HG03342 (cell line): ENCODE measurements at regions not wholly inside any gene's neighbourhood (a gene's known extent, or its start where the extent isn't known, plus 50 kb on each side); places are given as distances from the start of the nearest gene placed in this dataset.

ENCODE experiments used
- ATAC-seq: cut with Tn5 transposase; IDR thresholded peaks from one replicate; pipeline ENCODE4 v1.9.1; 2021; ENCODE audit warnings: mild to moderate bottlenecking, moderate library complexity; ENCODE audit not compliant: unreplicated experiment

- ATAC-seq, result no peak
Measured at GRCh38 chr3:40642812-40643211, 118.1 kb downstream of the ZNF621 start.

DNA sequence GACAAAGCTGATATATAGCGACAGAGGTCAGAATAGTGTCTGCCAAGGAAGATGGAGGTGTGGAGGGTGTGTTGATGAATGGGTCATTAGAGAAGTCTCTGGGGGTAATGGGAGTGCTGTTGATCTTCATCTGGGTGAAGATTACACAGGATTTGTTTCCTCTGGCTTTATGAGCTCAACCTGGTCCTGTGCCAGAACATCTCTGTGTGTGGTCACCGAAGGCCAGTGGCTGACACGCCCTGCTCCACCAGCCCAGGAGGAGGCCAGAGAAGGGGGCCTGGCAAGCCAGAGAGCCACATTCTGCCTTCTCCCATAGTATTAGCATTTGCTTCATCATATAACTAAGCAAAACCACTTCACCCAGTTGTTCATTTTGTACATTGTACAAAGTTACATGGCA is 121.1 kb downstream of the ZNF621 start:
- no peak for ATAC-seq

DNA sequence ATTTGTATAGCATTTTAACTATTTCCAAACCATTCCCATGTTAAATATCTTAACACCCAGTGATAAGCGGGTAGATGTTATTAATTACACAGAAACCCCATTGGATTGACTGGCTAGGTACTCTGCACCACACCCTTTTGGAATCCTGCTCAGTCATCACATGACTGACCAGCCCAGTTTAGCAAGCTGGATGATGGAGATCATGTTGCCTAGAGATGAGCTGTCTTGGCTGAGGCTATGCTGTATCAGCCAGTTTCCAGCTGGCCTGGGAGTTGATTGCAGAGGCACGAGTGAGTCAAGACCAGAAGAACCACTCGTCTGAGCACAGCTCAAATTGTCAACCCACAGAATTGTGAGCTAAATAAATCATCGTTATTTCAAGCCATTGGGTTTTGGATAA is 124.6 kb downstream of the ZNF621 start:
- ATAC-seq, result no peak

GRCh38 chr3:40652072-40652471 is 127.3 kb downstream of the ZNF621 start:
- no peak for ATAC-seq

- no peak for ATAC-seq
Measured at GRCh38 chr3:40653001-40653400, 128.2 kb downstream of the ZNF621 start.

- ATAC-seq, result no peak
Measured at GRCh38 chr3:40653878-40654277, 129.1 kb downstream of the ZNF621 start.

DNA sequence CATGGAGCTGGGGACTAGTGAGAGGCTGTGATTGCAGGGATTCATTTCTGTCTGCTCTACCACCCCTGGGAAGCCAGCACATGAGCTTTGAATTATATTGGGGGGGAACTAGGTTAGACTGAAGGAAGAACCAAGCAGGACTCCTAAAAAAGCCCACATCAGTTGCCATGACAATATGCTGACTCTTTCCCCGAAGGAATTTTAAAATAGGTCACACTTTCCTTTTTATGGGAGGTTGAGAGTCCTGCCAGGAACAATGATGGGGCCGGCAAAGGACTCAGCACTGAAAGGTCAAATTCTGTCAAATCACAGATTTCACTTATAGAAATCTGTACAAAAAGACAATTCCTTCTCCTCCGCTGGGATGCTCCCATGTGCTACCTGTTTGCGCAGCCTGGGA is 130.8 kb downstream of the ZNF621 start:
- no peak for ATAC-seq

- ATAC-seq, result no peak
Measured at GRCh38 chr3:40657623-40658022, 132.9 kb downstream of the ZNF621 start.

DNA sequence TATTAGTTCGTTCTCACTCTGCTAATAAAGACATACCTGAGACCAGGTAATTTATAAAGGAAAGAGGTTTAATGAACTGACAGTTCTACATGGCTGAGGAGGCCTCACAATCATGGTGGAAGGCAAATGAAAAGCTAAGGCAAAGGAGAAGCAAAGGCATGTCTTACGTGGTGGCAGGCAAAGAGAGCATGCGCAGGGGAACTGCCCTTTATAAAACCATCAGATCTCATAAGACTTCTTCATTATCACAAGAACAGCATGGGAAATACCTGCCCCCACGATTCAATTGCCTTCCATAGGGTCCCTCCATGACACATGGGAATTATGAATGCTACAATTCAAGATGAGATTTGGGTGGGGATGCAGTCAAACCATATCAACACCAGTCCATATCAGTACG is 133.5 kb downstream of the ZNF621 start:
- no peak for ATAC-seq

GRCh38 chr3:40660554-40660953 is 135.8 kb downstream of the ZNF621 start:
- ATAC-seq, result no peak

- ATAC-seq, result no peak
Measured at GRCh38 chr3:40661284-40661683, 136.5 kb downstream of the ZNF621 start.

DNA sequence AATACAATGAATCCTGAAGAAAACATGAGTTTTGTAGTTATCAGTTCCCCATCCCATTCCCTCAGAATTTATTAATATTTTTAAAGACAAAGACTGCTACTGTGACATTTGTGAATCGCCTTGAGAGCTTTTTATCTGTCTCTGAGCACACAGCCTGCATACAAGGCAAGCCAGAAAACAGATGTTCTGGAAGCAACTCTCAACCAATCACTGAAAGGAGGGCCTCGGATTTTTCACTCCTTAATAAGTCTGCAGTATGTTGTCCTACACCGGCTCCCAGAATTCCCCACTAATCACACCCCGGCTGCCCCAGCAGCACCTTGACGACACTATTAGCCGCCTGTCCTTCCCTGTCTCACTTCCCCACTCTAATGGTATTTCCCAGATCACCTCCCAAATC is 138.5 kb downstream of the ZNF621 start:
- no peak for ATAC-seq

- ATAC-seq, result no peak
Measured at GRCh38 chr3:40669176-40669575, 144.4 kb downstream of the ZNF621 start.

DNA sequence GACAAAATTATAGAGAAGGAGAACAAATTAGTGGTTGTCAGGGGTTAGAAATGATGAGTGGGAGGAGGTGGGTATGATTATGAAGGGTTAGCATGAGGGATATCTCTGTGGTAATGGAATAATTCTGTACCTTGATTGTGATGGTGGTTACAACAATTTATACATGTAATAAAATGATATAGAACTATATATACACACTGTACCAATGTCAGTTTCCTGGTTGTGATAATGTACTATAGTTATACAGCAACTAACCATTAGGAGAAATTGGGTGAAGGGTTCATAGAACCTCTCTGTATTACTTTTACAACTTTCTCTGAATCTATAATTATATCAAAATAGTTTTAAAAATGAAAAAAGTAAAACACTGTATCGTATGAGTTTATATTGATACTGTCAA is 148.1 kb downstream of the ZNF621 start:
- ATAC-seq, result no peak

DNA sequence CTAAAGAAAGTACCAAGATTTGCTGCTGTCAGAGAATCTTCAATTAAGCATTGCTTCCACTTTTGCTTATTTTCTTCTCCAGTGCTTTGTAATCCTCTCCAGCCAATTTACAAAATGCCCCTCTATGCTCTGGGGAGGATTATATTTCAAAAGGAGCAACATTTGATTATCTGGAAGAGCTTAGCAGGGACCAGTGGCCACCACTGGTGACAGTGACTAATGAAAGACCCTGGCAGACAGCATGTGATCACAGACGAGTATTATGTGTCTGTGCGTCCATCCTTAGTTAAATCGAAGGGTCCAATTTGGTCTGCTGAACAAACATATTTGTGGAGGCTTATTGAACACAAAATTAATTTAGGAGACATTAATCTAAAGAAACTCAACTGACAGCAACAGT is 152.6 kb downstream of the ZNF621 start:
- no peak for ATAC-seq

GRCh38 chr3:40677749-40678148 is 153.0 kb downstream of the ZNF621 start:
- ATAC-seq, result no peak

GRCh38 chr3:40679290-40679689 is 154.5 kb downstream of the ZNF621 start:
- no peak for ATAC-seq

GRCh38 chr3:40680685-40681657 is 156.2 kb downstream of the ZNF621 start:
- ATAC-seq, result no peak

GRCh38 chr3:40681658-40682055 is 156.9 kb downstream of the ZNF621 start:
- no peak for ATAC-seq

- ATAC-seq, result no peak
Measured at GRCh38 chr3:40689837-40690236, 165.1 kb downstream of the ZNF621 start.

DNA sequence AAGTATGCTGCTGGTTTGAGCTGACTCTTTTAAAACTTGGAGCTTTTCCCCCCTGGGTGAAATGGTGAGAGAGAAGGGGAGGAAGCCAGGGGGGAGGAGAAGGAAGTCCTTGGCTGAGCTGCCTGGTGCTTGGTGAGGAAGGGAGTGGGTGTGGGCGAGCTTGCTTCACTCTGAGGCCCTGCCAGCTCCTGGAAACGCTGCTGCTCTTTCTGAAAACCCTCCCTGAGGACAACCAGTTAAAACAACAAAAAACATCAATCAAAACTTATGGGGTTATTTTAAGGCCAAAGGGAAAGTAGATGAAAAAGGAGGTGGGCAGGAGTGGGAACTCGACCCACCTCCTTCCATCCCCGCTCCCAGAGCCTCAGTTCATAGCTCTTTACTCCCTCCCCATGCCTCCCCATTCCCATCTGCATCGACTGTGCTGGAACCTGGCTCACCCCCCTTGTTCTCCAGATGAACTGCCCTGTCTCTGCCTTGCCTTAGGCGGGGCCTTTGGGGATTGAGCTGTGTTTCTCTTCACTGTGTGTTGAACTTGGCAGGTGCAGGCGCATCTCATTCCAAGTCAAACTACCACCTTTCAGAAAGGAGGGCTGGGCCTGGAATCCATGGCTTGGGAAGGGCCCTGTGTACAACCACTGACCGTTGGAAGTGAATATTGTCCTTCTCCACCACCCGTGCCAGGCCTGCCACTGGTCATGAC is 166.1 kb downstream of the ZNF621 start:
- ATAC-seq, result no peak

- no peak for ATAC-seq
Measured at GRCh38 chr3:40691452-40691861, 166.7 kb downstream of the ZNF621 start.
